Activated naive CD8-positive, alpha-beta T cell treated with anti-CD3 and anti-CD28 coated beads for 36 hours (primary cell): ENCODE measurements at regions not wholly inside any gene's neighbourhood (a gene's known extent, or its start where the extent isn't known, plus 50 kb on each side); places are given as distances from the start of the nearest gene placed in this dataset.

Experiments
- DNase-seq: peaks from one replicate; pipeline ENCODE4 v3.0.0; 2021
- H3K27ac Mint-ChIP-seq: one replicate; pipeline ENCODE4 v1.8.0; 2022; ENCODE audit warnings: mild to moderate bottlenecking, moderate library complexity, mixed read lengths
- H3K27me3 Mint-ChIP-seq: one replicate; pipeline ENCODE4 v1.8.0; 2022; ENCODE audit warnings: mild to moderate bottlenecking, mixed read lengths
- H3K36me3 Mint-ChIP-seq: one replicate; pipeline ENCODE4 v1.8.0; 2021; ENCODE audit warnings: mild to moderate bottlenecking, mixed read lengths
- H3K4me1 Mint-ChIP-seq: one replicate; pipeline ENCODE4 v1.8.0; 2021; ENCODE audit warnings: mixed read lengths
- H3K4me3 Mint-ChIP-seq: one replicate; pipeline ENCODE4 v1.8.0; 2022; ENCODE audit warnings: mild to moderate bottlenecking, moderate library complexity, mixed read lengths
- H3K9me3 Mint-ChIP-seq: one replicate; pipeline ENCODE4 v1.8.0; 2022; ENCODE audit warnings: mixed read lengths

GRCh38 chr2:46825231-46825938, 90.2 kb downstream of the MCFD2 start:
- no peak overlapping the region for H3K27ac Mint-ChIP-seq
- no peaks in the 10 kb centered on the region for H3K27me3 Mint-ChIP-seq
- H3K9me3 Mint-ChIP-seq, result no peaks in the 10 kb centered on the region
- no peak for DNase-seq
- no peak overlapping the region for H3K4me3 Mint-ChIP-seq
- H3K36me3 Mint-ChIP-seq, result no peaks in the 10 kb centered on the region
- no peaks in the 10 kb centered on the region for H3K4me1 Mint-ChIP-seq

DNA sequence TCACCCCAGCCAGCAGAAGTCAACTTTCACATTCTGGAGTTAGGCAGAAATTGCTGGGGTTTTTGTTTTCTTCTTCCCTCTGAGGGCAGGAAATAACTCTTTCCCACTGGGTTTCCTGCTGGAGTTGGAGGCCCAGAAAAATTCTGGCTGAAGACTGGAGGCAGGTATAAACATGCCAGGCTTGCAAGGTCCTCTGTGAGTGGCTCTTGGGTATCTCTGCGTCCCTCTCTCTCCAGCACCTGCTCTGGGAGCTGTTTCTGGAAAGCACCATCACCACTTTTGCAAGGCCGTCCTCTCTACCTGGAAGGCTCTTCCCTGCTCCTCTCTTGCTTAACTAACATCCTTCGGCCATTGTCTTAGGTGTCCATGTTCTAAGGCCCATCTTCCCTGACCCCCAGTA, 91.0 kb downstream of the MCFD2 start:
- Mint-ChIP-seq H3K27me3 (no peaks in the 10 kb centered on the region), H3K36me3 (no peaks in the 10 kb centered on the region), H3K4me3 (no peak overlapping the region), H3K9me3 (no peaks in the 10 kb centered on the region), H3K4me1 (no peaks in the 10 kb centered on the region), H3K27ac (no peak overlapping the region)
- DNase-seq, result no peak

- H3K4me3 Mint-ChIP-seq, result no peak overlapping the region
These were observed 94.0 kb downstream of the MCFD2 start for GRCh38 chr2:46821600-46821999.

DNA sequence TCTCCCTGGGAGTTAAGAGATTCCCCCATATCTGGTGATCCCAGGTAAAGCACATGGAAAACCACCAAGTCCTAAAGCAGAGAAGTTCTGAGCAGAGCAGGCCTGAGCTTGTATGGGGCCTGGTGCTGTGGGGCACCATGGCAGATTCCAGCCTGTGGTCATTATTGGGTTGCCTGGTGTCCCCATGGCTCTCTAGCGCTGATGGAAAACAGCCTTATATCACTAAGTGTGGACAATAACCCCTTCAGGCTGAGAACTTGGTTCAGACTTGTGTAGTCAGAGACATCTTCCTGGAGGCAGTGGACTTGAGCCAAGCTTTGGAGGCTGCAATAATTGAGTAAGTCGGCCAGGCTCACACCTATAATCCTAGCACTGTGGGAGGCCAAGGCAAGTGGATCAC, 96.8 kb downstream of the MCFD2 start:
- peaks cover 3% of the 10 kb centered on the region for H3K4me1 Mint-ChIP-seq
- no peaks in the 10 kb centered on the region for H3K9me3 Mint-ChIP-seq
- no peak overlapping the region for H3K4me3 Mint-ChIP-seq
- no peak for DNase-seq
- H3K36me3 Mint-ChIP-seq, result no peaks in the 10 kb centered on the region
- peaks cover 3% of the 10 kb centered on the region for H3K27me3 Mint-ChIP-seq
- no peak overlapping the region for H3K27ac Mint-ChIP-seq

More at GRCh38 chr2:46821600-46821999, 94.0 kb downstream of the MCFD2 start:
- Mint-ChIP-seq H3K9me3 (no peaks in the 10 kb centered on the region), H3K4me1 (no peaks in the 10 kb centered on the region), H3K27ac (no peak overlapping the region), H3K36me3 (no peaks in the 10 kb centered on the region), H3K27me3 (no peaks in the 10 kb centered on the region)
- no peak for DNase-seq

GRCh38 chr2:46818141-46818621, 97.4 kb downstream of the MCFD2 start:
- peaks cover 3% of the 10 kb centered on the region for H3K27me3 Mint-ChIP-seq
- no peaks in the 10 kb centered on the region for H3K36me3 Mint-ChIP-seq
- no peak overlapping the region for H3K4me3 Mint-ChIP-seq
- peaks cover 3% of the 10 kb centered on the region for H3K4me1 Mint-ChIP-seq
- no peaks in the 10 kb centered on the region for H3K9me3 Mint-ChIP-seq
- H3K27ac Mint-ChIP-seq, result no peak overlapping the region
- DNase-seq, result no peak

DNA sequence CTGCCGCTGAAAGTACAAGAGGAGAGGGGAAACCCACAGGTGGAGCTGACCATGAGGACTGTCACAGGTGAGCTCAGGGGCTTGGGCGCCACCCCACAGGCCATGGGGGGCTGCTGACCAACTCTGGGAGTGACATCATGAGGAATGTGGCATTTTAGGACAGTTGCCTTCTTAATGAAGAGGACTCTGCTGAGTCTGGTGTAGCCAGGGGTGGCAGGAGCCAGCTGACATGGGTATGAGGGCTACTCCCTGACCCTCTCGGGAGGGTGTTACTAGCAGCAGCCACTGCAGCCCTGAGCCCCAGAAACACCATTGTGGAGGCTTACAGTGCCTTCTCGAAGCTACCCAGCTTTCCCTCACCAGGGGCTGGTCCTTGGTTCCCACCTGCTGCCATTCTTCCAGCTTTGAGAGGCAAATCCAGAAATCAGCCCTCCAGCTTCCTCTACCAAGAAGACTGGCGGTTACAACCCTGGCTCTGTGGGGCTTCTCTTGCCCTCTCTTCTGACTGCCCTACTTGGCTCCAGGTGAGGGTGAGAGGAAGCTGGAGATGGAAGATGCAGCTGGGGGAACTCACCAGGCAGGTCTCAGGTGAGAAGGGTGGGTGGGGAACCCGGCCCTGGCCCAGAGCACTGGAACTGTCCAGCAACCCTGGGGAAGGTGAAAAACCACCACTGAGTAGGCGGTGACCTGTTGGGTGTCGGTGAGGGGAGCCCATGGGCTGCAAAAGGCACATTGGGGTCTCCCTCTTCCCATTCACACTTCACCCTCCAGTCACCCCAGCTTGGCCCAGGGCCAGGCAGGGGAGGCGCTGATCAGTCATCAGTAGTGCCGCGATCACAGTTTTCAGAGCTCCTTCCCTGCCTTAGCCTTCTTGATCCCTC, 98.5 kb downstream of the MCFD2 start:
- Mint-ChIP-seq H3K36me3 (no peaks in the 10 kb centered on the region), H3K27ac (no peak overlapping the region), H3K27me3 (peaks cover 11% of the 10 kb centered on the region), H3K9me3 (no peaks in the 10 kb centered on the region), H3K4me3 (no peak overlapping the region), H3K4me1 (peaks cover 3% of the 10 kb centered on the region)
- DNase-seq, result no peak

GRCh38 chr2:46816151-46816845, 99.3 kb downstream of the MCFD2 start:
- no peaks in the 10 kb centered on the region for H3K9me3 Mint-ChIP-seq
- peaks cover 3% of the 10 kb centered on the region for H3K4me1 Mint-ChIP-seq
- no peaks in the 10 kb centered on the region for H3K36me3 Mint-ChIP-seq
- no peak overlapping the region for H3K4me3 Mint-ChIP-seq
- H3K27ac Mint-ChIP-seq, result no peak overlapping the region
- peaks cover 15% of the 10 kb centered on the region for H3K27me3 Mint-ChIP-seq
- no peak for DNase-seq

- Mint-ChIP-seq H3K27ac (no peak overlapping the region), H3K27me3 (peaks cover 15% of the 10 kb centered on the region), H3K9me3 (no peaks in the 10 kb centered on the region), H3K36me3 (no peaks in the 10 kb centered on the region), H3K4me1 (peaks cover 3% of the 10 kb centered on the region), H3K4me3 (no peak overlapping the region)
- no peak for DNase-seq
These were observed 100.3 kb downstream of the MCFD2 start for GRCh38 chr2:46815121-46815802.

DNA sequence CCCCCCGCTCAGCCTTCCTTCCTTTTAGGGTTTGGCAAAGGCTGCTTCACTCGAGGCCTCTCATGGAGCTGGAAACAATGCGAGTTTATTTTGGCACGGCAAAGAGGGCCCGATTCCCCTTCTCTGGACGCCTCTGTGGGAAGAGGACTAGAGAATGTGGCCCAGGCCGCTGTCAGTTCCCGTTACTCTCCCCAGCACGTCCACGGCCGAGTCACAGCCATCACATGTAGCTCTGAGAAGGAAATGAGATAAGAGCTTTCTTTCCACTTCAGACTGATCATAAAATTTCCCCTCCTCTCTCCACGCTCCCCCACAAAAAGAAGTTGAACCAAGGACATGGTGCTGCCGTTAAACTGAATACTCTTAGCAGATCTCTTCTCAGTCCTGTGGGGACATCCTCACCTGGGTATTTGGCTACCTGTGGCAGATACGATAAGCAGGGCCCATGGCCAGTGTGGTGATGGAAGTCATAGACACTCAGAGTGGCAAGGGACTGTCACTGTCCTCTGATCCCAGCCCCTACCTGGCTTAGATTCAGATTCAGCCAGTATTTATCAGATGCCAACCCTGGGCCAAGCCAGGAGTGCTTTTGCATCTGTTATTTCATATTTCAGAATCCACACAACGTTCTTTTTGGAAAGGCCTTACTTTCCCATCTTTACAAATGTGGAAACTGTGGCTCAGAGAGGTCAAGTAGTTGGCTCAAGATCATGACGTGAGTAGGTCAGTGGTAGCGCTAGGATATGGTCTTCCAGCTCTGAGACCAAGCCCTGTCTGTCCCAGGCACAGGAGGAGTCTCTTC, 101.2 kb downstream of the MCFD2 start:
- Mint-ChIP-seq H3K9me3 (peaks cover 4% of the 10 kb centered on the region), H3K4me1 (peaks cover 3% of the 10 kb centered on the region), H3K36me3 (no peaks in the 10 kb centered on the region), H3K27me3 (peaks cover 15% of the 10 kb centered on the region), H3K4me3 (no peak overlapping the region), H3K27ac (peak overlapping the region; percentile 7)
- DNase-seq, result no peak

- peaks cover 3% of the 10 kb centered on the region for H3K4me1 Mint-ChIP-seq
These were observed 101.9 kb downstream of the MCFD2 start for GRCh38 chr2:46813680-46814079.

DNA sequence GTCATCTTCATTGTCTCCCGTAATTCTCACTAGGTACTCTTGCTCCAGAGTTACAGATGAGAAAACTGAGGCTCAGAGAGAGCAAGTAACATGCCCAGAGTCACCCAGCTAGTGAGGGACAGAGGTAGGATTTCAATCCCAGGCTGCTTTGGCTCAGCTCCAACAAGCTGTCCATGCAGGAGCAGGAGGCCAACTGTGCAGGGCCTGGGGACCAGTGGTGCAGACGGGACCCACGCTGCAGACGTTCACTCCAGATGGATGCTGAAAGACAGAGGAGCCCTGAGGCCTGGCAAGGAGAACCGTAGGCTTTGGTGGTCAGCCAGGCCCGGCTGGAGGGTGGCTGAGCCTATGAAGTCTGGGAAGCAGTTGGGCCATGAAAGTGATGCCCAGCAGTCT, 102.6 kb downstream of the MCFD2 start:
- Mint-ChIP-seq H3K36me3 (no peaks in the 10 kb centered on the region), H3K27ac (no peak overlapping the region), H3K9me3 (peaks cover 11% of the 10 kb centered on the region), H3K27me3 (peaks cover 15% of the 10 kb centered on the region), H3K4me3 (no peak overlapping the region), H3K4me1 (peaks cover 3% of the 10 kb centered on the region)
- DNase-seq, result no peak

More at GRCh38 chr2:46813680-46814079, 101.9 kb downstream of the MCFD2 start:
- H3K27ac Mint-ChIP-seq, result no peak overlapping the region
- DNase-seq, result no peak
- H3K4me3 Mint-ChIP-seq, result no peak overlapping the region
- H3K36me3 Mint-ChIP-seq, result no peaks in the 10 kb centered on the region
- peaks cover 15% of the 10 kb centered on the region for H3K27me3 Mint-ChIP-seq
- H3K9me3 Mint-ChIP-seq, result peaks cover 10% of the 10 kb centered on the region
